H1 (cell line): ENCODE measurements at regions not wholly inside any gene's neighbourhood (a gene's known extent, or its start where the extent isn't known, plus 50 kb on each side); places are given as distances from the start of the nearest gene placed in this dataset.

Experiments used
- CREB1 ChIP-seq: IDR thresholded peaks from 2 replicates; pipeline ENCODE4 v1.6.1; 2012; ENCODE audit warnings: inconsistent platforms
- EP300 ChIP-seq, 2 experiments: IDR thresholded peaks; 1 replicate in 1 of 2; 2 replicates in 1 of 2; pipeline ENCODE4 v1.6.1; 2011 to 2012; ENCODE audit warnings: low read depth in 2 of 2, low read length in 2 of 2, mild to moderate bottlenecking in 2 of 2, borderline replicate concordance in 1 of 2, inconsistent platforms in 1 of 2, moderate library complexity in 1 of 2
- JUND ChIP-seq: IDR thresholded peaks from 2 replicates; pipeline ENCODE4 v1.6.1; 2011; ENCODE audit warnings: mild to moderate bottlenecking, improper control_type of control experiment, low read length
- TF ChIP-seq, protein P1 (sequence below): IDR thresholded peaks from 2 replicates; pipeline ENCODE4 v1.6.1; 2012; ENCODE audit warnings: inconsistent platforms
- TF ChIP-seq, protein P2 (sequence below), 3 experiments: IDR thresholded peaks; 1 replicate in 2 of 3; 2 replicates in 1 of 3; pipeline versions ENCODE4 v1.5.1 to v1.6.1; 2011; ENCODE audit warnings: low read length in 3 of 3, mild to moderate bottlenecking in 3 of 3, inconsistent platforms in 2 of 3, low read depth in 1 of 3, moderate library complexity in 1 of 3; ENCODE audit not compliant: insufficient read depth in 1 of 3; ENCODE audit errors: control extremely low read depth in 1 of 3

DNA sequence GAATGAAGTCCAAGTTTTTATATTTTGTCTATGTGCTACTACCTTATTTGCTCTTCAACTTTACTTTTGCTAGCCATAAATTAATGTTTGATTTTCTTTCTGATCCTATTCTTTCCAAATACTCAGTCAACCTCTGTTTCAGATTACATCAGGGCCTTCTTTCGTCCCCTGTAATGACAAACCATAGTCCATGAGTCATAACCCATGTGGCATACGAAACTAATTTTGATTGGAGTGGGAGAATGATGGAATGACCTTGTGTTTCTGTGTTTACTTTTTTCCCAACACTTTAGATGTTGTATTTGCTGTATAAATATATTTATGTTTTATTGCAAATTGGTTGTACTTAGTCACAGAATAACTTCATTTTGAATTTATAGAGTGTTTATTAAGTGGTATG, 1043.1 kb downstream of the DTWD2 start (continued):
- TF ChIP-seq, protein P1, sequence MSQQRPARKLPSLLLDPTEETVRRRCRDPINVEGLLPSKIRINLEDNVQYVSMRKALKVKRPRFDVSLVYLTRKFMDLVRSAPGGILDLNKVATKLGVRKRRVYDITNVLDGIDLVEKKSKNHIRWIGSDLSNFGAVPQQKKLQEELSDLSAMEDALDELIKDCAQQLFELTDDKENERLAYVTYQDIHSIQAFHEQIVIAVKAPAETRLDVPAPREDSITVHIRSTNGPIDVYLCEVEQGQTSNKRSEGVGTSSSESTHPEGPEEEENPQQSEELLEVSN: no peak
- no peak for TF ChIP-seq CREB1
- TF ChIP-seq, protein P2, sequence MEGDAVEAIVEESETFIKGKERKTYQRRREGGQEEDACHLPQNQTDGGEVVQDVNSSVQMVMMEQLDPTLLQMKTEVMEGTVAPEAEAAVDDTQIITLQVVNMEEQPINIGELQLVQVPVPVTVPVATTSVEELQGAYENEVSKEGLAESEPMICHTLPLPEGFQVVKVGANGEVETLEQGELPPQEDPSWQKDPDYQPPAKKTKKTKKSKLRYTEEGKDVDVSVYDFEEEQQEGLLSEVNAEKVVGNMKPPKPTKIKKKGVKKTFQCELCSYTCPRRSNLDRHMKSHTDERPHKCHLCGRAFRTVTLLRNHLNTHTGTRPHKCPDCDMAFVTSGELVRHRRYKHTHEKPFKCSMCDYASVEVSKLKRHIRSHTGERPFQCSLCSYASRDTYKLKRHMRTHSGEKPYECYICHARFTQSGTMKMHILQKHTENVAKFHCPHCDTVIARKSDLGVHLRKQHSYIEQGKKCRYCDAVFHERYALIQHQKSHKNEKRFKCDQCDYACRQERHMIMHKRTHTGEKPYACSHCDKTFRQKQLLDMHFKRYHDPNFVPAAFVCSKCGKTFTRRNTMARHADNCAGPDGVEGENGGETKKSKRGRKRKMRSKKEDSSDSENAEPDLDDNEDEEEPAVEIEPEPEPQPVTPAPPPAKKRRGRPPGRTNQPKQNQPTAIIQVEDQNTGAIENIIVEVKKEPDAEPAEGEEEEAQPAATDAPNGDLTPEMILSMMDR (IDR thresholded peaks at IDR 0.05; ENCODE audit: control extremely low read depth in 1 of 3, insufficient read depth in 1 of 3, low read depth in 1 of 3, low read length in 3 of 3): no peak
- no peak for TF ChIP-seq EP300 (IDR thresholded peaks at IDR 0.05; ENCODE audit: borderline replicate concordance in 1 of 2, low read depth in 2 of 2, low read length in 2 of 2)
- TF ChIP-seq JUND: no peak
